ENCODE measurements at regions not wholly inside any gene's neighbourhood (a gene's known extent, or its start where the extent isn't known, plus 50 kb on each side); places are given as distances from the start of the nearest gene placed in this dataset.

GRCh38 chr2:208698114-208698513 is 291.5 kb downstream of the PTH2R start:
- no peak overlapping the region for H3K4me3 ChIP-seq (ENCODE audit: low read depth, low read length)
- TF ChIP-seq CTCF (IDR thresholded peaks at IDR 0.05; ENCODE audit: low read depth, low read length), result no peak

- no peak for TF ChIP-seq CTCF (IDR thresholded peaks at IDR 0.05; ENCODE audit: low read depth, low read length)
- no peak overlapping the region for H3K4me3 ChIP-seq (ENCODE audit: low read depth, low read length)
Observed at GRCh38 chr2:208708486-208708885, 301.9 kb downstream of the PTH2R start.

- H3K4me3 ChIP-seq (ENCODE audit: low read depth, low read length), result no peak overlapping the region
- no peak for TF ChIP-seq CTCF (IDR thresholded peaks at IDR 0.05; ENCODE audit: low read depth, low read length)
Observed at GRCh38 chr2:208711598-208711997, 305.0 kb downstream of the PTH2R start.

- TF ChIP-seq CTCF (IDR thresholded peaks at IDR 0.05; ENCODE audit: low read depth, low read length), result no peak
- H3K4me3 ChIP-seq (ENCODE audit: low read depth, low read length), result no peak overlapping the region
Observed at GRCh38 chr2:208713066-208713745, 306.6 kb downstream of the PTH2R start.

GRCh38 chr2:208718828-208719227 is 312.2 kb downstream of the PTH2R start:
- TF ChIP-seq CTCF (IDR thresholded peaks at IDR 0.05; ENCODE audit: low read depth, low read length), result no peak

GRCh38 chr2:208722731-208723130 is 316.1 kb downstream of the PTH2R start:
- no peak overlapping the region for H3K4me3 ChIP-seq (ENCODE audit: low read depth, low read length)

More at GRCh38 chr2:208718828-208719227, 312.2 kb downstream of the PTH2R start:
- H3K4me3 ChIP-seq (ENCODE audit: low read depth, low read length), result no peak overlapping the region

More at GRCh38 chr2:208722731-208723130, 316.1 kb downstream of the PTH2R start:
- no peak for TF ChIP-seq CTCF (IDR thresholded peaks at IDR 0.05; ENCODE audit: low read depth, low read length)

All from WI38 (cell line).